Activated CD8-positive, alpha-beta T cell treated with anti-CD3 and anti-CD28 coated beads for 36 hours (primary cell): ENCODE measurements at regions not wholly inside any gene's neighbourhood (a gene's known extent, or its start where the extent isn't known, plus 50 kb on each side); places are given as distances from the start of the nearest gene placed in this dataset.

ENCODE experiments used
- ATAC-seq: fragments of 200-7000 bp; cut with Tn5 transposase; one replicate; pipeline ENCODE4 v1.10.0; 2021; ENCODE audit warnings: mild to moderate bottlenecking, moderate library complexity
- CTCF ChIA-PET: fragments of 350-600 bp; sonication (Branson Sonifier 250); formaldehyde crosslinking; loops from one replicate; lab custom pipeline; 2021; ENCODE audit warnings: antibody characterized with exemption; lab: Charles Lee
- POLR2A ChIA-PET: fragments of 350-600 bp; sonication (Branson Sonifier 250); formaldehyde crosslinking; loops from one replicate; lab custom pipeline; 2021; ENCODE audit warnings: antibody characterized with exemption; lab: Charles Lee
- DNase-seq: peaks from one replicate; pipeline ENCODE4 v3.0.0-alpha.2; 2020
- H3K27ac Mint-ChIP-seq: one replicate; pipeline ENCODE4 v1.8.0; 2021; ENCODE audit warnings: mild to moderate bottlenecking, mixed read lengths
- H3K27me3 Mint-ChIP-seq: one replicate; pipeline ENCODE4 v1.8.0; 2021; ENCODE audit warnings: mixed read lengths
- H3K36me3 Mint-ChIP-seq: one replicate; pipeline ENCODE4 v1.8.0; 2021; ENCODE audit warnings: low read depth, mixed read lengths
- H3K4me1 Mint-ChIP-seq: one replicate; pipeline ENCODE4 v1.8.0; 2021; ENCODE audit warnings: low read depth, mixed read lengths
- H3K4me3 Mint-ChIP-seq: one replicate; pipeline ENCODE4 v1.8.0; 2021; ENCODE audit warnings: mild to moderate bottlenecking, moderate library complexity, mixed read lengths
- H3K9me3 Mint-ChIP-seq: one replicate; pipeline ENCODE4 v1.8.0; 2021; ENCODE audit warnings: mixed read lengths
- CTCF ChIP-seq: fragments of 200-600 bp; IDR thresholded peaks from one replicate; pipeline ENCODE4 v1.8.0; 2022; ENCODE audit warnings: antibody characterized with exemption, mild to moderate bottlenecking
- intact Hi-C: fragments of 100-400 bp; cut with micrococcal nuclease; formaldehyde crosslinking; loops from one replicate; pipeline ENCODE4 v1.10.0; 2022

- no peak overlapping the region for H3K27ac Mint-ChIP-seq
- CTCF ChIA-PET, result no interaction called here
- H3K36me3 Mint-ChIP-seq, result no peaks in the 10 kb centered on the region
Observed at GRCh38 chr1:232512712-232513111, 117.2 kb downstream of the SIPA1L2 start.

GRCh38 chr1:232511172-232511571 lies 118.8 kb downstream of the SIPA1L2 start:
- Mint-ChIP-seq H3K36me3 (no peaks in the 10 kb centered on the region), H3K4me1 (no peaks in the 10 kb centered on the region), H3K27ac (no peak overlapping the region), H3K4me3 (no peak overlapping the region), H3K9me3 (no peaks in the 10 kb centered on the region), H3K27me3 (no peaks in the 10 kb centered on the region)
- ATAC-seq (no peak), DNase-seq (no peak)
- TF ChIP-seq CTCF, result no peak
- intact Hi-C loops, result no loop called here
- ChIA-PET POLR2A (interaction anchor here (1.0 kb wide), 1 partner anchor 12 kb away, joined by 3 read pairs; no protein-coding TSS in a partner anchor), CTCF (no interaction called here)

More at GRCh38 chr1:232512712-232513111, 117.2 kb downstream of the SIPA1L2 start:
- POLR2A ChIA-PET, result no interaction called here
- no peak overlapping the region for H3K4me3 Mint-ChIP-seq
- no peaks in the 10 kb centered on the region for H3K27me3 Mint-ChIP-seq
- no peaks in the 10 kb centered on the region for H3K4me1 Mint-ChIP-seq
- no peaks in the 10 kb centered on the region for H3K9me3 Mint-ChIP-seq
- DNase-seq (no peak), ATAC-seq (no peak)
- no peak for TF ChIP-seq CTCF
- intact Hi-C loops, result no loop called here

GRCh38 chr1:232510367-232511110 lies 119.4 kb downstream of the SIPA1L2 start:
- Mint-ChIP-seq H3K9me3 (no peaks in the 10 kb centered on the region), H3K36me3 (no peaks in the 10 kb centered on the region), H3K4me3 (no peak overlapping the region), H3K4me1 (no peaks in the 10 kb centered on the region), H3K27me3 (no peaks in the 10 kb centered on the region), H3K27ac (no peak overlapping the region)
- no peak for ATAC-seq
- no peak for DNase-seq
- ChIA-PET CTCF (no interaction called here), POLR2A (interaction anchor here (0.8 to 1.0 kb wide), 2 partner anchors 11 to 394 kb away, joined by 3 read pairs; no protein-coding TSS in a partner anchor)
- intact Hi-C loops, result no loop called here
- TF ChIP-seq CTCF, result no peak

GRCh38 chr1:232509570-232509969 lies 120.4 kb downstream of the SIPA1L2 start:
- ATAC-seq (no peak), DNase-seq (no peak)
- Mint-ChIP-seq H3K36me3 (no peaks in the 10 kb centered on the region), H3K4me1 (no peaks in the 10 kb centered on the region), H3K9me3 (no peaks in the 10 kb centered on the region), H3K4me3 (no peak overlapping the region), H3K27ac (no peak overlapping the region), H3K27me3 (no peaks in the 10 kb centered on the region)
- CTCF ChIA-PET, result no interaction called here
- POLR2A ChIA-PET, result no interaction called here
- intact Hi-C loops, result no loop called here
- TF ChIP-seq CTCF, result no peak

- POLR2A ChIA-PET, result no interaction called here
- ATAC-seq (no peak), DNase-seq (no peak)
- H3K9me3 Mint-ChIP-seq, result no peaks in the 10 kb centered on the region
- no peak for TF ChIP-seq CTCF
- no peaks in the 10 kb centered on the region for H3K27me3 Mint-ChIP-seq
- H3K4me1 Mint-ChIP-seq, result no peaks in the 10 kb centered on the region
- H3K4me3 Mint-ChIP-seq, result no peak overlapping the region
- CTCF ChIA-PET, result interaction anchor here (1.6 kb wide), 1 partner anchor 9 kb away, joined by 6 read pairs; no protein-coding TSS in a partner anchor
- H3K27ac Mint-ChIP-seq, result no peak overlapping the region
- intact Hi-C loops, result no loop called here
- H3K36me3 Mint-ChIP-seq, result no peaks in the 10 kb centered on the region
Observed at GRCh38 chr1:232508130-232508701, 121.7 kb downstream of the SIPA1L2 start.
